GM13977 (cell line): ENCODE measurements at regions not wholly inside any gene's neighbourhood (a gene's known extent, or its start where the extent isn't known, plus 50 kb on each side); places are given as distances from the start of the nearest gene placed in this dataset.

Experiments used
- DNase-seq: peaks from one replicate; pipeline ENCODE4 v3.0.0; 2012; ENCODE audit warnings: low spot score
- in situ Hi-C: fragments of 300-500 bp; cut with MboI; formaldehyde crosslinking; loops from one replicate; pipeline ENCODE4 v1.12.0; 2022; ENCODE audit warnings: low sequenced_read_pairs, low pct_unique_long_range_greater_than_20kb, mixed read lengths, inconsistent platforms; ENCODE audit not compliant: unreplicated experiment
- TF ChIP-seq, protein P1 (sequence below): IDR thresholded peaks from 2 replicates; pipeline ENCODE4 v1.5.1; 2012; ENCODE audit warnings: mild to moderate bottlenecking, control low read depth; ENCODE audit not compliant: insufficient read depth; ENCODE audit errors: extremely low read depth, missing control alignments

DNA sequence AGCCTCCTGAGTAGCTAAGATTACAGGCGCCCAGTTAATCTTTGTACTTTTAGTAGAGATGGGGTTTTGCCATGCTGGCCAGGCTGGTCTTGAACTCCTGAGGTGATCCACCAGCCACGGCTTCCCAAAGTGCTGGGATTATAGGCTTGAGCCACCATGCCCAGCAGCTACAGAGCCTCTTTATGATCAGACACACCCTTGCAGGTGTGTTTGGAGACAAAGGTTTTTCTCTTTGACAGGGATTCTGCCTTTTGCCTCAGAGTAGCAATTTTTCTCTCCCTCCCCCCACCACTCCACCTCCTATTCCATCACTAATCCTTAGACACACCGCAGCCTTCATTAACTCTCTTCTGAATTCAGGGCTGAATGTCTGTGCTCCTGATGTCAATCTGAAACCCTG lies 152.2 kb upstream of the NFIA start:
- DNase-seq: no peak
- in situ Hi-C loops: no loop called here
- TF ChIP-seq, protein P1, sequence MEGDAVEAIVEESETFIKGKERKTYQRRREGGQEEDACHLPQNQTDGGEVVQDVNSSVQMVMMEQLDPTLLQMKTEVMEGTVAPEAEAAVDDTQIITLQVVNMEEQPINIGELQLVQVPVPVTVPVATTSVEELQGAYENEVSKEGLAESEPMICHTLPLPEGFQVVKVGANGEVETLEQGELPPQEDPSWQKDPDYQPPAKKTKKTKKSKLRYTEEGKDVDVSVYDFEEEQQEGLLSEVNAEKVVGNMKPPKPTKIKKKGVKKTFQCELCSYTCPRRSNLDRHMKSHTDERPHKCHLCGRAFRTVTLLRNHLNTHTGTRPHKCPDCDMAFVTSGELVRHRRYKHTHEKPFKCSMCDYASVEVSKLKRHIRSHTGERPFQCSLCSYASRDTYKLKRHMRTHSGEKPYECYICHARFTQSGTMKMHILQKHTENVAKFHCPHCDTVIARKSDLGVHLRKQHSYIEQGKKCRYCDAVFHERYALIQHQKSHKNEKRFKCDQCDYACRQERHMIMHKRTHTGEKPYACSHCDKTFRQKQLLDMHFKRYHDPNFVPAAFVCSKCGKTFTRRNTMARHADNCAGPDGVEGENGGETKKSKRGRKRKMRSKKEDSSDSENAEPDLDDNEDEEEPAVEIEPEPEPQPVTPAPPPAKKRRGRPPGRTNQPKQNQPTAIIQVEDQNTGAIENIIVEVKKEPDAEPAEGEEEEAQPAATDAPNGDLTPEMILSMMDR: no peak

DNA sequence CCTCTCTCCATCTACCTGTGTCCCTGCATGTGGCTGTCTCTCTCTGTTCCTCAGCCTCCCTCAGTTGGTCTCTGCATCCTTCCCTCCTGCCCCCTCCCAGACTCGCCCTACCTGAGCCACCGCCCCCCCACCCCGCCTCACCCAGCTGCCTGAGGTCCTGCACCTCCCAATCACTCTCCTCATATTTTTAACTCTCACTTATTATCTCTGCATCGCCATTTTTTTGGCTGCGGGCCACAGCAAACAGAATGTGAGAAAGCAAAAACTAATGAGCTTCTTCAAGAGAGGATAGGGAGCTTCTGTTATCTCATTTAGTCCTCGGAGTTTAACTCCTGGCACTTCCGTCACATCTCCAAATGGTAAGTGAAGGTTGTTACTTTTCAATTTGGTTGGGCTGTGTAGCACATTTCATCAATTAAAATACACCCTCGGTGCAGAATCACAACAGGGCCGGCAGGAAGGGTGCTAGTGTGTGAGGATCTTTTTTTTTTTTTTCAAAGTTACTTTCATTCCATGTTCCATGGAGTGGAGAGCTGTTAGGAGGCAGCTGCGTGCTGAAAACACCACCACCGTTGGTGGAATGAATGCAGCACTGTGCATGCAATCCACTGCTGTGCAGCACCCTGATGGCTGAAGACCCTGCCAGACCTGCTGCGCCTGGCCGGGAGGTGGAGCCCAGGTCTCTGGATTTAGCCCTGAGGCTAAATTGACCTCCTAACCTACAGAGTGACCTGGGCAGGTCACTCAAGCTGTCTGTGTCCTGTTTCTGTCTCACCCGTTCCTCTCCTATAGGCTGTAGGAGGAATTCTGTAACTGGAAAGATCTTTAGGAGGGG lies 157.2 kb upstream of the NFIA start:
- no peak for DNase-seq
- in situ Hi-C loops: no loop called here
- TF ChIP-seq, protein P1: no peak

DNA sequence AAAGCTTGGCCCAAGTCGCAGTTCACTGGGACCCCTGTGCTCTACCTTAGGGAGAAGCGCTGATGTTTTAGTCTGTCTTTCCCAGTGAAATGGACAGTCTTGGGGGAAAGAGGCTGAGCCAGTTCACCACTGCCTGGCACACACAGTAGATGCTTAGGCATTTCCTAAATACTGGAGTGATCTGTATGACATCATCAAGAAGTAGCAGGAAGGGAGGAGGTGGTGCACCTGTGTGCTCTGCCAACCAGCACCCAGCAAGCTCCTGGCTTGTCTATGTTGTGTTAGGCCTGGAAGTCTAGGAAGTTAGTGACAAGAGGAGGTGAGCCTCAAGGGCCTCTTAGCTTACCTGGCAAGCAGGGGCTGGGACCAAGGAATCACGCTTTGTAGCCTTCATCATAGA lies 158.2 kb upstream of the NFIA start:
- no peak for DNase-seq
- in situ Hi-C loops: no loop called here
- TF ChIP-seq, protein P1: no peak

DNA sequence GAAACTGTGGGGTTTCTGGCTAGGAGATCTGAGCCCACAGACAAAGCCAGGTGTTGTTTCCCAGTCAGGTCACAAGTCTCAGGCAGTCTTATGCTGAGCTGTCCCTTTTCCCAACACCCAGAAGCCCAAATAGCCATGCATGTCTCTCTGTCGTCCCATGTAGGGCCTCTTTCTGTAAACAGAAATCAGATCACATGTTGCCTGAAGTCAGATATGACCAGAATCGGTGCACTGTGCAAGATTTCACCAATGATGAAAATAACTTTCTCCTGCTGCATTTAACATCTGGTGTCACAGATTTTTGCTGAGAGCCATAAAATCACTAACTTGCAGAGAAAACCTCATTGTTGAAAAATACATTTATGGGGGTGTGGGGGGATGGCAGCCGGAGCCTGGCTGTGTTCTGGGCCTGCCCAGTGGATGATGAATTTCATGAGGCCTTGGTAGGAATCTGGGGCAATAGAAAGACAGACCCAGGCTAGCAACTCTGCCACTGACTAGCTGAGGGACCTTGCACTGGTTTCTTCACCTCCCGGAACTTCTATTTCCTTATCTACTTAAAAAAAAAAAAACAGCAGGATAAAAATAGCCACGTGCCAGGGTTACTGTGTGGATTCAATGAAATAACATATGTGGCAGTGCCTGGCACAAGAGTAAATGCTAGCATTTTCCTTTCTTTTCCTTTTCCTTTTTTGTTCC lies 158.8 kb upstream of the NFIA start:
- in situ Hi-C loops: no loop called here
- no peak for DNase-seq
- TF ChIP-seq, protein P1: no peak

DNA sequence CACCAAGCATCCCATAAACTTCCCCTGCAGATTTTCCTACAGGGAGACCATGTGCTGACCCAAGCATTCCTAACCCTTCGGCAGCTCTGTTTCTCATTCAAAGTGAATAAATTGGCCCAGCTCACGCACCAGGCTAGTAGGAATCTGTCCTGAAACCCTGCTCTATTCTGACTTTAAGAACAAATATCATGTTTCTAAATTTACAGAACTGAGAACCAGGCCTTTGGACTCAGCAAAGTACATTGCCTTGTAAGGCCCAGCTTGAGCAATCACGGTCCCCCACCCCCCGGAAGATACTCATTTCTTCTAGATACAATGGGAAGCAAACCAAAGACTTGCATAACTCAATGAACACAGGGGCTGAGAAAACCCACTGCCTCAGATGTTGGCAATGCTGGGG lies 160.1 kb upstream of the NFIA start:
- DNase-seq: no peak
- in situ Hi-C loops: no loop called here
- TF ChIP-seq, protein P1: no peak

DNA sequence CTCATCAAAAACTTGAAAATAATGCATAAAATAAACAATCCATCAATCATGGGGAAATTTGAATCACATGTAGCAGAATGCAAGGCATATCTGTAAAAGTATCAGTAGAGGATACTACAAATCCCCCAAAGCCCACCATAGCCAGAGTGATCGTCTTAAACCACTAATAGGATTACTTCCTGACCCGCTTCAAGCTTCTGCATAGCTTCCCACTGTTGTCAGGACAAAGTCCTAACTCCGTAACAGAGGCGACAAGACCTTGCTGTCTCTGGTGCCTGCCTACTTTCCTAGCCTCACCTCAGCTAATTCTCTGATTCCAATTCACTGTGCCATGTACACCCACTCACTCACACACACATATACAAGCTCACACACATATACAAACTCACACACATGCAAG lies 161.2 kb upstream of the NFIA start:
- TF ChIP-seq, protein P1: no peak

More for the DNA sequence above, 161.2 kb upstream of the NFIA start:
- in situ Hi-C loops: no loop called here
- DNase-seq: no peak
